ENCODE measurements at regions not wholly inside any gene's neighbourhood (a gene's known extent, or its start where the extent isn't known, plus 50 kb on each side); places are given as distances from the start of the nearest gene placed in this dataset.

DNA sequence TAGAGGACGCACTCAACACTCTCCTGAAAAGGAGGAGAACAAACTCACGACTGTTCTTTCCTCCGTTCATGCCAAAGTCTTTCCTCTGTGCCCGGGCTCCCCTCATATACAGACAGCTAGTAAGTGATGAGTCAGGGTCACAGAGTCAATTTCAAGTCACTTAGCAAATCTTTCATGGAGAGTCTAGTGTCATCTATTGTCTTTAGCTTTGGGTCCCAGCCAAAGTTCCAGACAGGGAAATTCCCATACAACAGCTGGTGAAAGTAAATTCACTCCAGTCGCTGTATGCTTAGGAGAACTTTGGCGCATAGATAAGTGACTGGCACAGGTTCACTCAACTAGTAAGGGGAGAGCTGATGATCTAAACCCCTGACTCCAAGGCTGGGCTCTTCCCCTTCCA, 226.5 kb downstream of the MID1 start:
- no peak for DNase-seq (ENCODE audit: insufficient read length)
- TF ChIP-seq POLR2A (IDR thresholded peaks at IDR 0.05; ENCODE audit: low read depth, low read length): no peak
- TF ChIP-seq TAF1 (IDR thresholded peaks at IDR 0.05; ENCODE audit: borderline replicate concordance, low read depth, low read length): no peak
- TF ChIP-seq POLR2AphosphoS5 (IDR thresholded peaks at IDR 0.05; ENCODE audit: low read depth, low read length): no peak
- FAIRE-seq: no peak

DNA sequence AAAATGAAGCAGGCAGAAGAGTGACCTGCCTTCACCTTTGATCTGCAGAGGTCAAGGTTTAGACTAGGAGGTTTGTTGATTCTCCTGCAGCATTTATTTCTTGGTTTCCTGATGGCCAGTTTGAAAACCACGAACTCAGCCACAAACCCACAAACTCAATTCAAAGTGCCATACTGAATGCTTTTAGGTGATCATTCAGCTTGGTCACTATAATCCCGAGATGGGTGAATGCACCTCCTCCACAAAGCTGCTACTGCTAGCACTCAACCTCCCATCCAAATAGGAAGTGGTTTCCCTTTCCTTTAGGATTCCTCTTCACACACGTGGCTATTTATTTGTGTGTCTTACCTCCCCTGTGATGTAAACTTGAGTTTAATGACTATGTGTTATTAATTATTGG, 225.2 kb downstream of the MID1 start:
- DNase-seq (ENCODE audit: insufficient read length): no peak
- no peak for TF ChIP-seq TAF1 (IDR thresholded peaks at IDR 0.05; ENCODE audit: borderline replicate concordance, low read depth, low read length)
- TF ChIP-seq POLR2AphosphoS5 (IDR thresholded peaks at IDR 0.05; ENCODE audit: low read depth, low read length): no peak
- no peak for TF ChIP-seq POLR2A (IDR thresholded peaks at IDR 0.05; ENCODE audit: low read depth, low read length)
- FAIRE-seq: no peak

All from GM12892 (cell line).